CD8-positive, alpha-beta memory T cell (primary cell): ENCODE measurements at regions not wholly inside any gene's neighbourhood (a gene's known extent, or its start where the extent isn't known, plus 50 kb on each side); places are given as distances from the start of the nearest gene placed in this dataset.
"Not testable (repeated sequence)": the region's sequence is repeated elsewhere in the genome, so short reads cannot be mapped to it uniquely, and the experiment has no call there.

ENCODE experiments used
- CTCF ChIA-PET: fragments of 350-600 bp; sonication (Branson Sonifier 250); formaldehyde crosslinking; loops from one replicate; lab custom pipeline; 2021; ENCODE audit warnings: antibody characterized with exemption; lab: Charles Lee
- POLR2A ChIA-PET: fragments of 350-600 bp; sonication (Branson Sonifier 250); formaldehyde crosslinking; loops from one replicate; lab custom pipeline; 2021; ENCODE audit warnings: antibody characterized with exemption; lab: Charles Lee
- DNase-seq, 5 donors: peaks; one replicate each; pipeline versions ENCODE4 v3.0.0 to v3.0.0-alpha.2; 2020 to 2022; ENCODE audit warnings: mixed read lengths in 1 of 5
- H3K27ac ChIP-seq: one replicate; pipeline ENCODE4 v1.7.0; 2013; ENCODE audit warnings: low read depth, mild to moderate bottlenecking, low read length, moderate library complexity
- H3K27me3 ChIP-seq: 2 replicates; pipeline ENCODE4 v1.7.0; 2013; ENCODE audit warnings: low read length, mild to moderate bottlenecking; ENCODE audit not compliant: insufficient read depth, poor library complexity, severe bottlenecking
- H3K36me3 ChIP-seq: 2 replicates; pipeline ENCODE4 v1.7.0; 2013; ENCODE audit warnings: mild to moderate bottlenecking, low read length, moderate library complexity; ENCODE audit not compliant: insufficient read depth
- H3K4me1 ChIP-seq: 2 replicates; pipeline ENCODE4 v1.7.0; 2013; ENCODE audit warnings: mild to moderate bottlenecking, low read length, moderate library complexity; ENCODE audit not compliant: insufficient read depth
- H3K4me3 ChIP-seq: 2 replicates; pipeline ENCODE4 v1.7.0; 2013; ENCODE audit warnings: mild to moderate bottlenecking, low read length
- H3K9me3 ChIP-seq: 2 replicates; pipeline ENCODE4 v1.7.0; 2013; ENCODE audit warnings: mild to moderate bottlenecking, low read length
- H3K27ac Mint-ChIP-seq, 8 donors: one replicate each; pipeline ENCODE4 v1.8.0; 2020 to 2021; ENCODE audit warnings: mixed read lengths in 8 of 8, mild to moderate bottlenecking in 6 of 8, inconsistent platforms in 3 of 8, moderate library complexity in 3 of 8
- H3K27me3 Mint-ChIP-seq, 2 donors: one replicate each; pipeline ENCODE4 v1.8.0; 2020 to 2021; ENCODE audit warnings: mixed read lengths in 2 of 2, mild to moderate bottlenecking in 1 of 2, moderate library complexity in 1 of 2
- H3K36me3 Mint-ChIP-seq, 3 donors: one replicate each; pipeline ENCODE4 v1.8.0; 2020 to 2021; ENCODE audit warnings: mixed read lengths in 3 of 3, inconsistent platforms in 1 of 3, mild to moderate bottlenecking in 1 of 3
- H3K4me1 Mint-ChIP-seq, 3 donors: one replicate each; pipeline ENCODE4 v1.8.0; 2020 to 2021; ENCODE audit warnings: mixed read lengths in 3 of 3, inconsistent platforms in 1 of 3, mild to moderate bottlenecking in 1 of 3
- H3K4me3 Mint-ChIP-seq, 7 donors: one replicate each; pipeline ENCODE4 v1.8.0; 2020 to 2021; ENCODE audit warnings: mixed read lengths in 7 of 7, mild to moderate bottlenecking in 6 of 7, moderate library complexity in 4 of 7, inconsistent platforms in 2 of 7
- H3K9me3 Mint-ChIP-seq, 5 donors: one replicate each; pipeline ENCODE4 v1.8.0; 2020 to 2022; ENCODE audit warnings: mixed read lengths in 5 of 5, mild to moderate bottlenecking in 3 of 5, moderate library complexity in 2 of 5, inconsistent platforms in 1 of 5

GRCh38 chr6:4336778-4337442 lies 201.5 kb upstream of the ECI2 start:
- H3K9me3 Mint-ChIP-seq: no peaks in the 10 kb centered on the region
- H3K4me3 Mint-ChIP-seq: no peak overlapping the region
- H3K4me3 ChIP-seq: no peak overlapping the region
- peak overlapping the region; percentile 9 for H3K27ac ChIP-seq
- CTCF ChIA-PET: no interaction called here
- no peaks in the 10 kb centered on the region for H3K9me3 ChIP-seq
- no peaks in the 10 kb centered on the region for H3K4me1 Mint-ChIP-seq
- POLR2A ChIA-PET: no interaction called here
- peaks cover 6 to 13% of the 10 kb centered on the region in 2 donors for H3K27me3 Mint-ChIP-seq
- no peak for DNase-seq
- no peaks in the 10 kb centered on the region for H3K36me3 ChIP-seq
- no peaks in the 10 kb centered on the region for H3K27me3 ChIP-seq
- no peak overlapping the region for H3K27ac Mint-ChIP-seq
- no peaks in the 10 kb centered on the region for H3K36me3 Mint-ChIP-seq
- H3K4me1 ChIP-seq: no peaks in the 10 kb centered on the region

DNA sequence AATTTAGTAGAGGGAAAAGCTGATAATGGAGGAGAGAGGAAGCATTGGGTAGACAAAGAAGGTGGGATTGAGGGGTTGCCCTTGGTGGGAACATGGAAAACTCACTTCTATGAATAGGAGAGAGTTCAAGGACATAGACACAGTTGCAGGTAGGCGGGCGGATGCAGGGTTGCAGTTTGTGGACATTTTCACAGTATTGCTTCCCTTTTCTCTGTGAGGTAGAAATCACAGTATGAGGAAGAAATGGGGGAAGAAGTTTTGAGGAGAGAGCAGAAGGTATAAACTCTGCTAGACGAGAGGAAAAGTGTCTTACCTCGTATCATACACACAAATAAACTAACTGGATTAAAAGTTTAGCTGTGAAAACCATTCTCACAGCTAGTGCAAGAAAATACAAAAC lies 200.7 kb upstream of the ECI2 start:
- H3K4me1 ChIP-seq: no peaks in the 10 kb centered on the region
- Mint-ChIP-seq H3K4me1 (no peaks in the 10 kb centered on the region), H3K9me3 (no peaks in the 10 kb centered on the region), H3K4me3 (no peak overlapping the region), H3K27ac (no peak overlapping the region), H3K27me3 (peaks cover 6 to 7% of the 10 kb centered on the region in 2 donors), H3K36me3 (no peaks in the 10 kb centered on the region)
- no peaks in the 10 kb centered on the region for H3K36me3 ChIP-seq
- POLR2A ChIA-PET: no interaction called here
- DNase-seq: no peak
- no peak overlapping the region for H3K27ac ChIP-seq
- CTCF ChIA-PET: no interaction called here
- H3K9me3 ChIP-seq: no peaks in the 10 kb centered on the region
- H3K27me3 ChIP-seq: no peaks in the 10 kb centered on the region
- no peak overlapping the region for H3K4me3 ChIP-seq

DNA sequence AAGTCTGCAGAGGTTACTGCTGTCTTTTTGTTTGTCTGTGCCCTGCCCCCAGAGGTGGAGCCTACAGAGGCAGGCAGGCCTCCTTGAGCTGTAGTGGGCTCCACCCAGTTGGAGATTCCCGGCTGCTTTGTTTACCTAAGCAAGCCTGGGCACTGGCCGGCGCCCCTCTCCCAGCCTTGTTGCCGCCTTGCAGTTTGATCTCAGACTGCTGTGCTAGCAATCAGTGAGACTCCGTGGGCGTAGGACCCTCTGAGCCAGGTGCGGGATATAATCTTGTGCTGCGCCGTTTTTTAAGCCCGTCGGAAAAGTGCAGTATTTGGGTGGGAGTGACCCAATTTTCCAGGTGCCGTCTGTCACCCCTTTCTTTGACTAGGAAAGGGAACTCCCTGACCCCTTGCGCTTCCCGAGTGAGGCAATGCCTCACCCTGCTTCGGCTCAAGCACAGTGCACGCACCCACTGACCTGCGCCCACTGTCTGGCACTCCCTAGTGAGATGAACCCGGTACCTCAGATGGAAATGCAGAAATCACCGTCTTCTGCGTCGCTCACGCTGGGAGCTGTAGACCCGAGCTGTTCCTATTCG lies 198.9 kb upstream of the ECI2 start:
- H3K4me1 Mint-ChIP-seq, CTCF ChIA-PET, H3K27ac ChIP-seq, H3K36me3 Mint-ChIP-seq, H3K27me3 ChIP-seq, H3K27me3 Mint-ChIP-seq, H3K4me1 ChIP-seq, H3K36me3 ChIP-seq, H3K9me3 Mint-ChIP-seq, H3K9me3 ChIP-seq, DNase-seq, H3K4me3 Mint-ChIP-seq, H3K4me3 ChIP-seq, POLR2A ChIA-PET, H3K27ac Mint-ChIP-seq: not testable (repeated sequence)

DNA sequence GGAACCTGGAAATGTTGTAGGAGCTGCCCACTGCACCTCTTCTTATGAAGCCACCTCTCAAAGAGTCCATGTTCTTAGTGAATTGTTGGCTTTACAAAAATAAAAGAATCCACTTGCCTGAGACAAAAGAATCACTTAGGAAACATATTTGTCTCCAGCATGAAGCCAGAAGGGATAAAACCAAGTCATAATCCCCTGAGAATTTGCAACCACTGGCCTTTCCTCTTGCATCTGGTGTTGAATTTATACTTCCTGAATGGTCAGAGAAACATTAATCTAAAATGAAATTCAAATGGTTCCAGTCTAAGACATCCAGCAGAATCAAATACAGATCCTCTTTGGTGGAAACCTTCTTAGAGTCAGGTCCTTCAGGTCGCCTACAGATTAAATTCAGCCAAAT lies 192.5 kb upstream of the ECI2 start:
- Mint-ChIP-seq H3K36me3 (no peaks in the 10 kb centered on the region), H3K4me1 (no peaks in the 10 kb centered on the region), H3K27me3 (peaks cover 2 to 15% of the 10 kb centered on the region in 2 donors), H3K4me3 (no peak overlapping the region), H3K27ac (no peak overlapping the region), H3K9me3 (peaks cover 0 to 2% (median 0%) of the 10 kb centered on the region in 5 donors)
- no peak overlapping the region for H3K4me3 ChIP-seq
- H3K9me3 ChIP-seq: no peaks in the 10 kb centered on the region
- H3K27ac ChIP-seq: no peak overlapping the region
- ChIA-PET CTCF (no interaction called here), POLR2A (no interaction called here)
- no peaks in the 10 kb centered on the region for H3K4me1 ChIP-seq
- no peak for DNase-seq
- H3K36me3 ChIP-seq: no peaks in the 10 kb centered on the region
- no peaks in the 10 kb centered on the region for H3K27me3 ChIP-seq

- Mint-ChIP-seq H3K36me3 (no peaks in the 10 kb centered on the region), H3K9me3 (peaks cover 0 to 2% (median 0%) of the 10 kb centered on the region in 5 donors), H3K4me1 (no peaks in the 10 kb centered on the region), H3K27ac (no peak overlapping the region), H3K27me3 (peaks cover 3 to 28% of the 10 kb centered on the region in 2 donors), H3K4me3 (no peak overlapping the region)
- ChIA-PET POLR2A (no interaction called here), CTCF (no interaction called here)
- Histone ChIP-seq H3K27me3 (no peaks in the 10 kb centered on the region), H3K4me1 (no peaks in the 10 kb centered on the region), H3K4me3 (no peak overlapping the region), H3K36me3 (no peaks in the 10 kb centered on the region), H3K27ac (no peak overlapping the region), H3K9me3 (no peaks in the 10 kb centered on the region)
- no peak for DNase-seq
These were observed 189.4 kb upstream of the ECI2 start for GRCh38 chr6:4324746-4325145.

DNA sequence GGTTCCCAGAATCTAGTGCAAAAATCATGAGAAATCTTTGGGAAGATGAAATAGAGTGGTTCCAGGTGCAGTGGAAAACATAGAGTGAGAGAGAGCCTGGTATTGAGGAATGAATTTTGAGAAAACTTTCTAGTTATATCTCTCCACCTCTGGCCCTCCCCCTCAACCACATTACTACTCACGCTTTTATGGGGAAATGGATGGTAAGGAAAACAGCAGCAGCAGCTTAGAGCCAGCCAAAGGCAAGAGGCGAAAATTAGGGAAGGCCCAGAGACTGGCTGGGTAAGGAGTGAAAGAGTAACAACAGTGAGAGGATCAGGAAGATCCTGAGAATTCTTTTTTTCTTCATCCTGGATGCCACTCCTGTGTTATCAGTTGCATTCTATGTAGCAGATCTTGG lies 187.9 kb upstream of the ECI2 start:
- CTCF ChIA-PET: no interaction called here
- no peaks in the 10 kb centered on the region for H3K4me1 Mint-ChIP-seq

GRCh38 chr6:4322846-4323309 lies 187.5 kb upstream of the ECI2 start:
- ChIA-PET CTCF (no interaction called here), POLR2A (no interaction called here)
- Mint-ChIP-seq H3K9me3 (peaks cover 0 to 2% (median 0%) of the 10 kb centered on the region in 5 donors), H3K27me3 (peaks cover 9 to 37% of the 10 kb centered on the region in 2 donors), H3K4me1 (no peaks in the 10 kb centered on the region), H3K36me3 (no peaks in the 10 kb centered on the region), H3K27ac (no peak overlapping the region), H3K4me3 (no peak overlapping the region)
- H3K4me3 ChIP-seq: no peak overlapping the region
- H3K4me1 ChIP-seq: no peaks in the 10 kb centered on the region
- H3K27me3 ChIP-seq: no peaks in the 10 kb centered on the region
- no peaks in the 10 kb centered on the region for H3K36me3 ChIP-seq
- no peaks in the 10 kb centered on the region for H3K9me3 ChIP-seq
- no peak for DNase-seq
- no peak overlapping the region for H3K27ac ChIP-seq

More for the DNA sequence above, 187.9 kb upstream of the ECI2 start:
- H3K36me3 ChIP-seq: no peaks in the 10 kb centered on the region
- H3K9me3 ChIP-seq: no peaks in the 10 kb centered on the region
- peaks cover 0 to 2% (median 0%) of the 10 kb centered on the region in 5 donors for H3K9me3 Mint-ChIP-seq
- POLR2A ChIA-PET: no interaction called here
- DNase-seq: no peak
- H3K36me3 Mint-ChIP-seq: no peaks in the 10 kb centered on the region
- no peak overlapping the region for H3K4me3 Mint-ChIP-seq
- H3K27ac ChIP-seq: no peak overlapping the region
- H3K4me3 ChIP-seq: no peak overlapping the region
- H3K4me1 ChIP-seq: no peaks in the 10 kb centered on the region
- H3K27me3 ChIP-seq: no peaks in the 10 kb centered on the region
- peaks cover 7 to 33% of the 10 kb centered on the region in 2 donors for H3K27me3 Mint-ChIP-seq
- H3K27ac Mint-ChIP-seq: no peak overlapping the region

DNA sequence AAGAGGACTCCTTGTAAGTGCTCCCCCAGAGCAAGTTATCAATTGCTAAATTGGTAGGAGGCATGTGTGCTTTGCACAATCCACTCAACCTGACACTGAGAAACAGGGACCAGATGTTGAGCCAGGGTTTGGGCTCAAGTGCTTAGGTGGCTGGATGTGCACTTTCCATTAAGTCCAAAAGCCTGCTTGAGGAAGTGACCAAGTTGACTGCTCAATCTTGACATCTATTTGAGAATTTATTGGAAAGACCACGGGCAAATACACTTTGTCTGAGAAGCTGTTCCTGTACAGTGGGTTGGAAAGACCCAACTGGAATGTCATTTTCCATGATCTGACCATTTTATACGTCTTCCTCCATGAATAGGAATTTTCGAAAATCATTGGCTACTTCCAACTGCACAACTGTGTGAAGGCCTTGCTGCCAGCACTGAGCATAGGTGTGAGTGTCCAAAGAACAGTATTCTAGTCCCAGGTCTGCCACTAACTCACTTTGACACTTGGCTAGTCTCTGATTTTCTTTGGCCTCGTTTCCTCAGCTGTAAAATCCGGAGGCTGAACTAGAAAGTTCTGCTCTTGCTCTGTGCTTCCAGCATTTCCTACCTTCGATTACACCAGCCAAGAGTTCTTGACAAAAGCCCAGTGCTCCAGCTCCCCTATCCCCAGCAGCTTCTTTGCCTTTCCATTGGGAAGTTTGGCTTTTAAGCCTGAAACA lies 186.9 kb upstream of the ECI2 start:
- no peak for DNase-seq
- Histone ChIP-seq H3K4me1 (no peaks in the 10 kb centered on the region), H3K4me3 (no peak overlapping the region), H3K36me3 (no peaks in the 10 kb centered on the region), H3K9me3 (no peaks in the 10 kb centered on the region), H3K27me3 (no peaks in the 10 kb centered on the region), H3K27ac (no peak overlapping the region)
- no peaks in the 10 kb centered on the region for H3K36me3 Mint-ChIP-seq
- H3K9me3 Mint-ChIP-seq: no peaks in the 10 kb centered on the region
- H3K4me3 Mint-ChIP-seq: no peak overlapping the region
- H3K4me1 Mint-ChIP-seq: no peaks in the 10 kb centered on the region
- POLR2A ChIA-PET: no interaction called here
- CTCF ChIA-PET: no interaction called here
- H3K27me3 Mint-ChIP-seq: peaks cover 10 to 39% of the 10 kb centered on the region in 2 donors
- H3K27ac Mint-ChIP-seq: no peak overlapping the region
